ENCODE measurements at regions not wholly inside any gene's neighbourhood (a gene's known extent, or its start where the extent isn't known, plus 50 kb on each side); places are given as distances from the start of the nearest gene placed in this dataset.

GRCh38 chr21:27451116-27451515, 484.2 kb upstream of the ADAMTS5 start:
- no peak overlapping the region for H3K4me3 ChIP-seq (ENCODE audit: low read depth, low read length)
- TF ChIP-seq CTCF (IDR thresholded peaks at IDR 0.05; ENCODE audit: low read depth, low read length, missing control alignments), result no peak
- DNase-seq (ENCODE audit: low read depth), result no peak
- in situ Hi-C loops (cut with HindIII; ENCODE audit: low sequenced_read_pairs), result no loop called here

GRCh38 chr21:27450216-27450615, 483.3 kb upstream of the ADAMTS5 start:
- no peak for DNase-seq (ENCODE audit: low read depth)
- TF ChIP-seq CTCF (IDR thresholded peaks at IDR 0.05; ENCODE audit: low read depth, low read length, missing control alignments), result no peak
- in situ Hi-C loops (cut with HindIII; ENCODE audit: low sequenced_read_pairs), result no loop called here
- no peak overlapping the region for H3K4me3 ChIP-seq (ENCODE audit: low read depth, low read length)

- no peak for TF ChIP-seq CTCF (IDR thresholded peaks at IDR 0.05; ENCODE audit: low read depth, low read length, missing control alignments)
- DNase-seq (ENCODE audit: low read depth), result no peak
- no peak overlapping the region for H3K4me3 ChIP-seq (ENCODE audit: low read depth, low read length)
- in situ Hi-C loops (cut with HindIII; ENCODE audit: low sequenced_read_pairs), result no loop called here
Observed at GRCh38 chr21:27448960-27449359, 482.1 kb upstream of the ADAMTS5 start.

GRCh38 chr21:27447843-27448242, 481.0 kb upstream of the ADAMTS5 start:
- no peak for DNase-seq (ENCODE audit: low read depth)
- no peak for TF ChIP-seq CTCF (IDR thresholded peaks at IDR 0.05; ENCODE audit: low read depth, low read length, missing control alignments)
- in situ Hi-C loops (cut with HindIII; ENCODE audit: low sequenced_read_pairs), result no loop called here

GRCh38 chr21:27429710-27430341, 462.9 kb upstream of the ADAMTS5 start:
- in situ Hi-C loops (cut with HindIII; ENCODE audit: low sequenced_read_pairs), result no loop called here
- TF ChIP-seq CTCF (IDR thresholded peaks at IDR 0.05; ENCODE audit: low read depth, low read length, missing control alignments), result no peak
- peak; percentile 60 for DNase-seq (ENCODE audit: low read depth)
- no peak overlapping the region for H3K4me3 ChIP-seq (ENCODE audit: low read depth, low read length)

More at GRCh38 chr21:27447843-27448242, 481.0 kb upstream of the ADAMTS5 start:
- H3K4me3 ChIP-seq (ENCODE audit: low read depth, low read length), result no peak overlapping the region

GRCh38 chr21:27426196-27426595, 459.3 kb upstream of the ADAMTS5 start:
- TF ChIP-seq CTCF (IDR thresholded peaks at IDR 0.05; ENCODE audit: low read depth, low read length, missing control alignments), result no peak
- in situ Hi-C loops (cut with HindIII; ENCODE audit: low sequenced_read_pairs), result no loop called here

More at GRCh38 chr21:27426196-27426595, 459.3 kb upstream of the ADAMTS5 start:
- no peak for DNase-seq (ENCODE audit: low read depth)
- no peak overlapping the region for H3K4me3 ChIP-seq (ENCODE audit: low read depth, low read length)

Data from astrocyte of the cerebellum (primary cell).